ENCODE measurements at regions not wholly inside any gene's neighbourhood (a gene's known extent, or its start where the extent isn't known, plus 50 kb on each side); places are given as distances from the start of the nearest gene placed in this dataset.

DNA sequence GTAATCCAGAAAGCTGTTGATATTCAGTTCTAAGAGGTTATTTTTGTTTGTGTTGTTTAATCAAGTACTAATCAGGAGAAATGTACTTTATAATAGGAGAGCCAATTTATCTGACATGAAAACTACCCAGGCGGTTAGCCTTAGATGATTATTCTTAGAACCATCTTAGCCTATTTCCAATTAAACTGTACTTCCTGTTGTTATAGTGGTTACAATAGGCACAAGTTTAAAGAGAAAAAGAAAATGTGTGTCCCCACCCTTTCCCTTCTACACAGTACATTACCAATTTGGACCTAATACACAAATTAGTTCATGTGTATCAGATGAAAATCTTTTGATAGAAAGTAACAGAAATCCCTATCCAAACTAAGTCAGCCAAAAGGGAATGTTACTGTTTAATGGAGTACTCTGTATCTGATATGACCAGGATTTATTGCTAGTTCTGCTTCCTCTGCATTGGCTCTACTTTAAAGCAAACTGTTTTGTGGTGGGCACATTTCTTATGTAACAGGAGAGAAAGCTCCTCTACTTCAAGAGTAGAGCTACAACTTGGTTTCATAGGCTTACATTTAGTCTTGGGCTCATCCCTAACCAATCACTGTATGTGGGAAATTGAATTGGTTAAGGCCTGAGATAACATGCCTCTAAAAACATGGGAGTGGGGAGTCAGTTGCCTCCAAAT is 217.9 kb downstream of the UBE2E3 start:
- TF ChIP-seq POLR2AphosphoS5 (IDR thresholded peaks at IDR 0.05; ENCODE audit: borderline replicate concordance, low read depth, low read length): no peak
- no peak for TF ChIP-seq EZH2 (IDR thresholded peaks at IDR 0.05)
